HepG2 (cell line): ENCODE measurements at regions not wholly inside any gene's neighbourhood (a gene's known extent, or its start where the extent isn't known, plus 50 kb on each side); places are given as distances from the start of the nearest gene placed in this dataset.

Experiments
- CTCF ChIP-seq: sonication (generic); formaldehyde crosslinking; IDR thresholded peaks from 2 replicates; pipeline ENCODE4 v1.5.0; 2020; ENCODE audit warnings: mild to moderate bottlenecking, missing genetic modification reagents, moderate library complexity
- HDAC6 ChIP-seq: fragments of 200-600 bp; sonication (generic); IDR thresholded peaks from 2 replicates; pipeline ENCODE4 v1.7.0; 2017; ENCODE audit warnings: mild to moderate bottlenecking, antibody characterized with exemption, low read length, low read depth
- MYPOP ChIP-seq: sonication (generic); formaldehyde crosslinking; IDR thresholded peaks from 2 replicates; pipeline ENCODE4 v1.8.1; 2023; ENCODE audit warnings: mild to moderate bottlenecking, moderate library complexity, missing genetic modification reagents
- POLR2A ChIP-seq, 2 experiments: IDR thresholded peaks; 2 replicates each; pipeline ENCODE4 v1.6.1; 2011; ENCODE audit warnings: low read depth in 2 of 2, low read length in 2 of 2, mild to moderate bottlenecking in 1 of 2, moderate library complexity in 1 of 2; ENCODE audit not compliant: insufficient read depth in 1 of 2
- SP2 ChIP-seq: sonication (generic); formaldehyde crosslinking; IDR thresholded peaks from 2 replicates; pipeline ENCODE4 v1.5.1; 2020; ENCODE audit warnings: mild to moderate bottlenecking, missing genetic modification reagents
- ZNF224 ChIP-seq: sonication (generic); formaldehyde crosslinking; IDR thresholded peaks from 2 replicates; pipeline ENCODE4 v1.5.0; 2020; ENCODE audit warnings: mild to moderate bottlenecking, missing genetic modification reagents
- ZNF274 ChIP-seq: sonication (generic); formaldehyde crosslinking; IDR thresholded peaks from 2 replicates; pipeline ENCODE4 v1.5.1; 2020; ENCODE audit warnings: mild to moderate bottlenecking, missing genetic modification reagents
- ZNF510 ChIP-seq: sonication (generic); formaldehyde crosslinking; IDR thresholded peaks from 2 replicates; pipeline ENCODE4 v1.4.0; 2020; ENCODE audit warnings: low read depth, mild to moderate bottlenecking, missing genetic modification reagents
- ZZZ3 ChIP-seq: sonication (generic); formaldehyde crosslinking; IDR thresholded peaks from 2 replicates; pipeline ENCODE4 v1.4.0; 2020; ENCODE audit warnings: missing genetic modification reagents, mild to moderate bottlenecking, borderline replicate concordance
- TF ChIP-seq, protein P1 (sequence below): sonication (generic); formaldehyde crosslinking; IDR thresholded peaks from 2 replicates; pipeline ENCODE4 v1.5.1; 2020; ENCODE audit warnings: mild to moderate bottlenecking, missing genetic modification reagents
- TF ChIP-seq, protein P2 (sequence below): sonication (generic); formaldehyde crosslinking; IDR thresholded peaks from 2 replicates; pipeline ENCODE4 v1.4.0; 2020; ENCODE audit warnings: mild to moderate bottlenecking, missing genetic modification reagents

GRCh38 chr12:38151991-38152700, 164.4 kb upstream of the ALG10B start:
- TF ChIP-seq POLR2A (IDR thresholded peaks at IDR 0.05; ENCODE audit: insufficient read depth in 1 of 2, low read depth in 2 of 2, low read length in 2 of 2) (no peak), CTCF (CRISPR knock-in tag) (no peak), HDAC6 (no peak), ZZZ3 (CRISPR knock-in tag) (no peak), SP2 (CRISPR knock-in tag) (no peak), MYPOP (CRISPR knock-in tag) (no peak), ZNF274 (no peak), ZNF510 (no peak), ZNF224 (CRISPR knock-in tag) (no peak)
- TF ChIP-seq, protein P1, sequence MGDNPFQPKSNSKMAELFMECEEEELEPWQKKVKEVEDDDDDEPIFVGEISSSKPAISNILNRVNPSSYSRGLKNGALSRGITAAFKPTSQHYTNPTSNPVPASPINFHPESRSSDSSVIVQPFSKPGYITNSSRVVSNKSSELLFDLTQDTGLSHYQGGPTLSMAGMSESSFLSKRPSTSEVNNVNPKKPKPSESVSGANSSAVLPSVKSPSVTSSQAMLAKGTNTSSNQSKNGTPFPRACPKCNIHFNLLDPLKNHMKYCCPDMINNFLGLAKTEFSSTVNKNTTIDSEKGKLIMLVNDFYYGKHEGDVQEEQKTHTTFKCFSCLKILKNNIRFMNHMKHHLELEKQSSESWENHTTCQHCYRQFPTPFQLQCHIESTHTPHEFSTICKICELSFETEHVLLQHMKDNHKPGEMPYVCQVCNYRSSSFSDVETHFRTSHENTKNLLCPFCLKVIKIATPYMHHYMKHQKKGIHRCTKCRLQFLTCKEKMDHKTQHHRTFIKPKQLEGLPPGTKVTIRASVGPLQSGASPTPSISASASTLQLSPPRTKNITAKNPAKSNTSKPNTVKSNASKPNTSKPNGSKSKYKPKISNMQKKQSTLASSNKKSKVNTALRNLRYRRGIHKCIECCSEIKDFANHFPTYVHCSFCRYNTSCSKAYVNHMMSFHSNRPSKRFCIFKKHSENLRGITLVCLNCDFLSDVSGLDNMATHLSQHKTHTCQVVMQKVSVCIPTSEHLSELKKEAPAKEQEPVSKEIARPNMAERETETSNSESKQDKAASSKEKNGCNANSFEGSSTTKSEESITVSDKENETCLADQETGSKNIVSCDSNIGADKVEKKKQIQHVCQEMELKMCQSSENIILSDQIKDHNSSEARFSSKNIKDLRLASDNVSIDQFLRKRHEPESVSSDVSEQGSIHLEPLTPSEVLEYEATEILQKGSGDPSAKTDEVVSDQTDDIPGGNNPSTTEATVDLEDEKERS (CRISPR knock-in tag), result no peak
- TF ChIP-seq, protein P2, sequence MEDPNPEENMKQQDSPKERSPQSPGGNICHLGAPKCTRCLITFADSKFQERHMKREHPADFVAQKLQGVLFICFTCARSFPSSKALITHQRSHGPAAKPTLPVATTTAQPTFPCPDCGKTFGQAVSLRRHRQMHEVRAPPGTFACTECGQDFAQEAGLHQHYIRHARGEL (CRISPR knock-in tag), result no peak
